GM12865 (cell line): ENCODE measurements at regions not wholly inside any gene's neighbourhood (a gene's known extent, or its start where the extent isn't known, plus 50 kb on each side); places are given as distances from the start of the nearest gene placed in this dataset.
"Not testable (repeated sequence)": the region's sequence is repeated elsewhere in the genome, so short reads cannot be mapped to it uniquely, and the experiment has no call there.

Experiments used
- DNase-seq: peaks from one replicate; pipeline ENCODE4 v3.0.0; 2010; ENCODE audit warnings: low read depth
- H3K4me3 ChIP-seq: 2 replicates; pipeline ENCODE4 v1.5.1; 2011; ENCODE audit warnings: mild to moderate bottlenecking, low read depth, low read length, control low read depth
- CTCF ChIP-seq: IDR thresholded peaks from 2 replicates; pipeline ENCODE4 v1.5.1; 2011; ENCODE audit warnings: low read length, control low read depth, low read depth, inconsistent platforms; ENCODE audit not compliant: insufficient read depth; ENCODE audit errors: missing control alignments

GRCh38 chr5:44681906-44682305 is 126.8 kb upstream of the MRPS30 start:
- no peak for TF ChIP-seq CTCF

GRCh38 chr5:44679214-44679613 is 129.5 kb upstream of the MRPS30 start:
- no peak for TF ChIP-seq CTCF
- no peak for DNase-seq
- H3K4me3 ChIP-seq = no peak overlapping the region

More at GRCh38 chr5:44681906-44682305, 126.8 kb upstream of the MRPS30 start:
- no peak overlapping the region for H3K4me3 ChIP-seq
- no peak for DNase-seq

DNA sequence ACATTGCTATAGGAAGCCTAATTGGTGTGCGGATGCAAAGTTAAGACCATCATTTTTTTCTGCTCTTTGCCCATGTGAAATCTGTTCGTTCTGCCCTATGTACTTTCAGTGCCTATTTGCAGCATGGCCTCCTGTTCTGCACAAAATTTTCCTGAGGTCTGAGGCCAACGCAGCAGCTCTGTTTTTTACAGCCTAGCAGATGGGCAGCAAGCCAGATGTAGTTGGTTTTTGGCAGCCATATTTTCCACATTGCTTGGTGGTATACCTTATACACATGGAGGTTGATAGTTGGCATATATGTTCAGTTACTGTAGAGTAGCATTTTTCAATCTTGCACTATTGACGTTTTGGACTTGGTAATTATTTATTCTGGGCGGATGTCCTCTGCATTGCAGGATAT is 133.5 kb upstream of the MRPS30 start:
- no peak for DNase-seq
- H3K4me3 ChIP-seq = no peak overlapping the region
- no peak for TF ChIP-seq CTCF

- no peak overlapping the region for H3K4me3 ChIP-seq
- no peak for DNase-seq
- no peak for TF ChIP-seq CTCF
Measured at GRCh38 chr5:44674461-44674860, 134.3 kb upstream of the MRPS30 start.

DNA sequence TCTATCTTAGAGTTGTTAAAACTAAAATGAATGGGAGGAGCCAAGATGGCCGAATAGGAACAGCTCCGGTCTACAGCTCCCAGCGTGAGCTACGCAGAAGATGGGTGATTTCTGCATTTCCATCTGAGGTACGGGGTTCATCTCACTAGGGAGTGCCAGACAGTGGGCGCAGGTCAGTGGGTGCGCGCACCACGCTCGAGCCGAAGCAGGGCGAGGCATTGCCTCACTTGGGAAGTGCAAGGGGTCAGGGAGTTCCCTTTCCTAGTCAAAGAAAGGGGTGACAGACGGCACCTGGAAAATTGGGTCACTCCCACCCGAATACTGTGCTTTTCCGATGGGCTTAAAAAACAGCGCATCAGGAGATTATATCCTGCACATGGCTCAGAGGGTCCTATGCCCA is 140.3 kb upstream of the MRPS30 start:
- H3K4me3 ChIP-seq, DNase-seq: not testable (repeated sequence)

GRCh38 chr5:44665101-44665701 is 143.5 kb upstream of the MRPS30 start:
- TF ChIP-seq CTCF = no peak
- no peak for DNase-seq
- H3K4me3 ChIP-seq = no peak overlapping the region

DNA sequence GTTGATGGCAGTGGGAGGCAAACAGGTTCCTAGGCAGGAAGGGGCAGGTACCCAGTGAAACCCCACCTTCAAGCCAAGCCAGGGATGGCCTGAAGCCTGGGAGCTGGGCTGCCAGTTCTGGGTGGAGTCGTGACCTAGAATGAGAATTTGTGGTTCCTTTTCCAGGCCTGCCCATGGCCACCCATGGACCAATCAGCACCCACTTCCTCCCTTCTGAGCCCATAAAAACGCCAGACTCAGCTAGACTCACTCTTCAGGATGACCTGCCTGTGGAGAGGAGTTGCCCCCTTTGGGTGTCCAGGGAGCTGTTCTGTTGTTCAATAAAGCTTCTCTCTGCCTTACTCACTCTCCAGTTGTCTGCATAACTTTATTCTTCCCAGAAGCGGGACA is 144.0 kb upstream of the MRPS30 start:
- DNase-seq = no peak
- no peak overlapping the region for H3K4me3 ChIP-seq
- TF ChIP-seq CTCF = no peak
